Liver (tissue), 8 donors: ENCODE measurements at regions not wholly inside any gene's neighbourhood (a gene's known extent, or its start where the extent isn't known, plus 50 kb on each side); places are given as distances from the start of the nearest gene placed in this dataset.
A peak's percentile ranks its signal among the peaks of the same experiment; 100 is the strongest.

Experiments used
- DNase-seq: peaks from one replicate; pipeline ENCODE4 v3.0.0-alpha.2; 2017; ENCODE audit warnings: low spot score
- H3K27ac ChIP-seq, 2 donors: one replicate each; pipeline ENCODE4 v1.7.0; 2013; ENCODE audit warnings: inconsistent platforms in 2 of 2, low read length in 2 of 2, control low read depth in 1 of 2, low read depth in 1 of 2, mild to moderate bottlenecking in 1 of 2
- H3K27me3 ChIP-seq, 4 donors: one replicate each; pipeline versions ENCODE4 v1.6.1 to v1.7.0; 2013; ENCODE audit warnings: low read length in 3 of 4, inconsistent platforms in 1 of 4, mild to moderate bottlenecking in 1 of 4, moderate library complexity in 1 of 4; ENCODE audit not compliant: control insufficient read depth in 4 of 4, insufficient read depth in 4 of 4
- H3K36me3 ChIP-seq, 4 donors: one replicate each; pipeline versions ENCODE4 v1.6.1 to v1.7.0; 2013; ENCODE audit warnings: low read length in 3 of 4, mild to moderate bottlenecking in 3 of 4, low read depth in 1 of 4, moderate library complexity in 1 of 4; ENCODE audit not compliant: control insufficient read depth in 4 of 4, insufficient read depth in 3 of 4
- H3K4me1 ChIP-seq, 4 donors: one replicate each; pipeline versions ENCODE4 v1.6.1 to v1.7.0; 2013; ENCODE audit warnings: low read length in 3 of 4, mild to moderate bottlenecking in 3 of 4, moderate library complexity in 1 of 4; ENCODE audit not compliant: control insufficient read depth in 4 of 4, insufficient read depth in 4 of 4
- H3K4me3 ChIP-seq, 3 donors: one replicate each; pipeline versions ENCODE4 v1.6.1 to v1.7.0; 2013; ENCODE audit warnings: low read length in 3 of 3, control low read depth in 1 of 3, low read depth in 1 of 3, mild to moderate bottlenecking in 1 of 3
- H3K9ac ChIP-seq, 2 donors: one replicate each; pipeline ENCODE4 v1.7.0; 2013; ENCODE audit warnings: low read length in 2 of 2, mild to moderate bottlenecking in 2 of 2, moderate library complexity in 2 of 2, control low read depth in 1 of 2, low read depth in 1 of 2
- H3K9me3 ChIP-seq, 4 donors: one replicate each; pipeline versions ENCODE4 v1.6.1 to v1.7.0; 2013; ENCODE audit warnings: low read length in 3 of 4; ENCODE audit not compliant: control insufficient read depth in 4 of 4
- CTCF ChIP-seq: fragments of 150-350 bp; IDR thresholded peaks from 2 replicates; pipeline ENCODE4 v1.5.1; 2017; ENCODE audit warnings: improper control_type of control experiment, low read depth, low read length; ENCODE audit not compliant: missing input control
- EGR1 ChIP-seq, 2 donors: IDR thresholded peaks; 2 replicates each; pipeline ENCODE4 v1.6.1; 2016 to 2018; ENCODE audit warnings: antibody characterized with exemption in 2 of 2, low read depth in 2 of 2
- FOXA2 ChIP-seq: IDR thresholded peaks from 2 replicates; pipeline ENCODE4 v1.6.1; 2016; ENCODE audit warnings: antibody characterized with exemption
- HNF4A ChIP-seq, 2 donors: conservative IDR thresholded peaks; 2 replicates each; pipeline ENCODE4 v1.6.1; 2016; ENCODE audit warnings: antibody characterized with exemption in 2 of 2, mild to moderate bottlenecking in 2 of 2
- RAD21 ChIP-seq, 2 donors: IDR thresholded peaks; 2 replicates each; pipeline ENCODE4 v1.6.1; 2016; ENCODE audit warnings: antibody characterized with exemption in 2 of 2, mild to moderate bottlenecking in 2 of 2
- SP1 ChIP-seq: IDR thresholded peaks from 2 replicates; pipeline ENCODE4 v1.6.1; 2018; ENCODE audit warnings: antibody characterized with exemption, mild to moderate bottlenecking
- YY1 ChIP-seq: IDR thresholded peaks from 2 replicates; pipeline ENCODE4 v1.6.1; 2016; ENCODE audit warnings: antibody characterized with exemption, mild to moderate bottlenecking
- ZBTB33 ChIP-seq: IDR thresholded peaks from 2 replicates; pipeline ENCODE4 v1.6.1; 2016; ENCODE audit warnings: antibody characterized with exemption
- WGBS: extraction: QIAGEN DNeasy Blood & Tissue Kit; methylation state at CpG from one replicate; pipeline ENCODE4 v1.1.7; 2013; 5-methylcytosine and 5-hydroxymethylcytosine counted together
- donor health status: healthy.
- donor health status: healthy.
- donor health status: healthy.
- donor health status: healthy.
- donor health status: healthy.

GRCh38 chr9:87148331-87149104, 201.2 kb upstream of the GAS1 start:
- no peaks in the 10 kb centered on the region for H3K9me3 ChIP-seq
- H3K4me1 ChIP-seq: no peaks in the 10 kb centered on the region
- peak overlapping the region in 1 of 2 donors; percentile 47 for H3K9ac ChIP-seq
- DNase-seq: peak; percentile 55
- no peaks in the 10 kb centered on the region for H3K36me3 ChIP-seq
- WGBS: 20% methylated on average over 49 of the region's 49 CpGs
- peaks cover 0 to 3% (median 0%) of the 10 kb centered on the region in 4 donors for H3K27me3 ChIP-seq
- peak overlapping the region; percentile 33 to 43 for H3K27ac ChIP-seq
- TF ChIP-seq ZBTB33 (peak; percentile 97), RAD21 (IDR thresholded peaks at IDR 0.05) (peak; percentile 40 to 42), YY1 (peak; percentile 87), EGR1 (IDR thresholded peaks at IDR 0.05; ENCODE audit: low read depth in 2 of 2) (no peak)
- H3K4me3 ChIP-seq: peak overlapping the region in 1 of 3 donors; percentile 24

- Histone ChIP-seq H3K9me3 (no peaks in the 10 kb centered on the region), H3K4me3 (no peak overlapping the region), H3K27ac (no peak overlapping the region), H3K9ac (no peak overlapping the region), H3K4me1 (no peaks in the 10 kb centered on the region), H3K27me3 (peaks cover 0 to 3% (median 0%) of the 10 kb centered on the region in 4 donors), H3K36me3 (no peaks in the 10 kb centered on the region)
- DNase-seq: no peak
- TF ChIP-seq ZBTB33 (no peak), HNF4A (conservative IDR thresholded peaks at IDR 0.05) (no peak), FOXA2 (no peak), SP1 (no peak), RAD21 (IDR thresholded peaks at IDR 0.05) (no peak)
- 71% methylated on average over 4 of the region's 4 CpGs for WGBS
Observed at GRCh38 chr9:87149799-87150198, 202.5 kb upstream of the GAS1 start.

GRCh38 chr9:87152256-87152655, 204.9 kb upstream of the GAS1 start:
- TF ChIP-seq FOXA2 (no peak), SP1 (no peak), CTCF (no peak)
- no peak for DNase-seq
- Histone ChIP-seq H3K36me3 (no peaks in the 10 kb centered on the region), H3K4me1 (no peaks in the 10 kb centered on the region), H3K4me3 (no peak overlapping the region), H3K9ac (no peak overlapping the region), H3K27ac (no peak overlapping the region), H3K27me3 (peaks cover 0 to 3% (median 0%) of the 10 kb centered on the region in 4 donors), H3K9me3 (no peaks in the 10 kb centered on the region)
- 55% methylated on average over 8 of the region's 8 CpGs for WGBS
